Fibroblast of pulmonary artery (primary cell): ENCODE measurements at regions not wholly inside any gene's neighbourhood (a gene's known extent, or its start where the extent isn't known, plus 50 kb on each side); places are given as distances from the start of the nearest gene placed in this dataset.

ENCODE experiments used
- DNase-seq: peaks from one replicate; pipeline ENCODE4 v3.0.0-alpha.2; 2010; ENCODE audit warnings: low read depth
- H3K4me3 ChIP-seq: replicated peaks from 2 replicates; pipeline ENCODE4 v1.5.1; 2011; ENCODE audit warnings: low read depth, mild to moderate bottlenecking, control low read depth, low read length, moderate library complexity
- TF ChIP-seq, protein P1 (sequence below): IDR thresholded peaks from 2 replicates; pipeline ENCODE4 v1.5.1; 2011; ENCODE audit warnings: mild to moderate bottlenecking, control low read depth, low read length, inconsistent platforms; ENCODE audit errors: missing control alignments

DNA sequence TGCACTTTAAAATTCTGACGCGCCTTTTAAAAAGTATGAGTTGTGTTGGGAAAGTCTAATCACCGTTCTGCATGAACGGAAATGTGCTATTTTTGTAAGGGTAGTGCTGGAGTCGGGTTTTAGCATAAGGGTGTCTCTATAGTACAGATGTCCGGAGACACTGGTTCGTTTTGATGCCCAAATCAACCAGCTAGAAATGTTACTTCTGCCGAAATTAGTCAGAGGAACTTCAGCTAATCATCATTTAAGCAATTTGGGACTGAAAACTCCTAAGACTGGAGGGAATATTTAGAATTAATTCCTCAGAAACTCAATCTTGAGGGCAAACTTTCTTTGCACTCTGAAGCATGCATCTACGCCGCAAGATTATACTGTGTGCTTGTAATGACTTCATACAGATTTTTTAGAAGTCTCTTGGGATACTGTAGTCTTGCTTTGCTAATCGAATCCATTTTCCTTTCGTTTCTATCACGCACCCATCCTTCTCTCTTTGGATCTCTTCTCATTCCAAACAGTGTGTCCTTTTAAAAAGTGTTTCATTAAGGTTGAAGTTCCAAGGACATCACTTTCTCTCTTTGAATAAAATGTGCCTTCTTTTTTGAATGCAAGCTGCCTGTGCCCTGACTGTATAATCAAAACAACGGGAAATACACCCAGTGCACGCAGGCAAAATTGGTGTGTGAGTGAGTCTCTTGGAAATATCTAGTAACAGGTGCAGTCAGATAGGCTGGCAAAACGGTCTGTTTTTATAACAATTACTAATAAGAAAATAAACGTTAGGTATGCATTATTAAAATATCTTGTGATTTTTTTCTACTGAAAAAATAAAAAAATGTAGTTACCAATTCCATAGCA, 270.9 kb upstream of the TCF4 start:
- TF ChIP-seq, protein P1, sequence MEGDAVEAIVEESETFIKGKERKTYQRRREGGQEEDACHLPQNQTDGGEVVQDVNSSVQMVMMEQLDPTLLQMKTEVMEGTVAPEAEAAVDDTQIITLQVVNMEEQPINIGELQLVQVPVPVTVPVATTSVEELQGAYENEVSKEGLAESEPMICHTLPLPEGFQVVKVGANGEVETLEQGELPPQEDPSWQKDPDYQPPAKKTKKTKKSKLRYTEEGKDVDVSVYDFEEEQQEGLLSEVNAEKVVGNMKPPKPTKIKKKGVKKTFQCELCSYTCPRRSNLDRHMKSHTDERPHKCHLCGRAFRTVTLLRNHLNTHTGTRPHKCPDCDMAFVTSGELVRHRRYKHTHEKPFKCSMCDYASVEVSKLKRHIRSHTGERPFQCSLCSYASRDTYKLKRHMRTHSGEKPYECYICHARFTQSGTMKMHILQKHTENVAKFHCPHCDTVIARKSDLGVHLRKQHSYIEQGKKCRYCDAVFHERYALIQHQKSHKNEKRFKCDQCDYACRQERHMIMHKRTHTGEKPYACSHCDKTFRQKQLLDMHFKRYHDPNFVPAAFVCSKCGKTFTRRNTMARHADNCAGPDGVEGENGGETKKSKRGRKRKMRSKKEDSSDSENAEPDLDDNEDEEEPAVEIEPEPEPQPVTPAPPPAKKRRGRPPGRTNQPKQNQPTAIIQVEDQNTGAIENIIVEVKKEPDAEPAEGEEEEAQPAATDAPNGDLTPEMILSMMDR: no peak
- DNase-seq: no peak
- peak overlapping the region; percentile 2 for H3K4me3 ChIP-seq

DNA sequence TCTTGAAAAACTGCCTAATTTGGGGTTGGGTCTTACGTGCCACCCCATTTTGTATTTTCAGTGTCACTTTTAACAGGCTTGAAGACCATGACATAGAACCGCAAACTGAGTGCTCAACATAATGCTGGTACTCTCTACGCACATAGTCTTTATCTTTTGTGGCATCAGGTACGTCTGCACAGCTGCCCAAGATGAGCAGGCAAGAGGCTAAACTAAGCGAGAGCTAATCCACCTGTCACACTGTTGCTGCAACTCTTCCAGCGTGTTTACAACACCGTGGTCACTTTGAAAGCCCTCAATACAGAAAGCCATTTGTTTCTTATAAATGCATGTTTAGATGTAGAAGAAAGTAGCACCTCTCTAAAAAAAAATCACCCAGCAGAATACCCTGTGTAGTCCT, 270.0 kb upstream of the TCF4 start:
- TF ChIP-seq, protein P1: no peak
- no peak overlapping the region for H3K4me3 ChIP-seq
- DNase-seq: no peak

DNA sequence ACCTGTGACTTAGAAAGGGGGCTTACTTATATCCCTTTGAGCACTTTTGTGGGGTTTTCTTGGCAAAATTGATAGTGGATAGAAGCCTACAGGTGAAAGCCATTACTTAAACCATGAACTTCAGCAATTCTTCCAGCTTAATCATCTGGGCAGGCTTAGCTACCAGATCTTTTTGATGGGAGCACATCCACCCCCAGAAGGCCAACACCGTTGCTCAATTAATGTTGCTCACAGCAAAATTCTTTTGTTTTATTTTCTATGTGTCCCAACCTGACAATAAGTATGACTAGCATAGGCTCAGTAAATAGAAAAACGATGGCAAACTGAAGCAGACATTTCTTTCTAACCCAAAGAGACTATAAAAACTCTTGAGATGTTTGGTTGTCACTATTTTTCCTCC, 269.4 kb upstream of the TCF4 start:
- DNase-seq: no peak
- H3K4me3 ChIP-seq: no peak overlapping the region
- TF ChIP-seq, protein P1: no peak

DNA sequence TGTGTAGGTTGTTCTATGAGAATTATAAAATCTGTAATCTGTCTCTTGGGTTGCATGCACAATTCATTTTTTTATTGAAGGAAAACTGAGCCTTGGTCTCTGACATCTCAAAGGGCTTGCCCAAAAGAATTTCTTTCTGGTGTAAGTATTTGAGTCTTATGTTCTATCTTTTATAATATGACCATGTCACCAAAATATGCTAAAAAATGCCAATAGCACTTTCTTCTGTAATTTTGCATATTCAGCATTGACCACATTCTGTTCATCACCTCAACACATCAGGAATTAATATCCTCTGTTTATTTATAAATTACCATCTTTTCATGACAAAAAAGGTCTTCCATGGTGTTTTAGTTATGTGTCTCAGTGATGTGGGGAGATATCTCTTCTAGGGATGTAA, 268.7 kb upstream of the TCF4 start:
- DNase-seq: no peak
- TF ChIP-seq, protein P1: no peak

DNA sequence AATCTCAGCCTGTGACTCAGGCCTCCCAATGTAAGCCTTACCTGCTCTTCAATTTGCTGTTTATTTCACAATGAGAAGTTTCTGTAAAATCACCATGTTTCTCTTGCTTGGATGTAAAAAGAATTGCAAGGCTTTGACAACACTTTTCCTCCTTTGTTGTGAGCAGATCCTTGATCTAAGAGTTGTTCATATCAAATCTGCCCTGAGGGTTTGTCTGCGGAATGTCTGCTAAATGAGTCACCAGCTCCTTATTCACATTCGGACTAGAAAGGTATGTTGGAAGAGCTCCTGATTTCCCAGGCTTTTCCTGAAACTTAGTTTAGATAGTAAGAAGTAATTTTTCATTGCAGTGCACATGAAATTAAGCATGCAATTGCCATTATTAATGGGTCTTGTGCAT, 268.2 kb upstream of the TCF4 start:
- TF ChIP-seq, protein P1: no peak
- DNase-seq: peak; percentile 73
- no peak overlapping the region for H3K4me3 ChIP-seq

More for the DNA sequence above, 268.7 kb upstream of the TCF4 start:
- H3K4me3 ChIP-seq: no peak overlapping the region

DNA sequence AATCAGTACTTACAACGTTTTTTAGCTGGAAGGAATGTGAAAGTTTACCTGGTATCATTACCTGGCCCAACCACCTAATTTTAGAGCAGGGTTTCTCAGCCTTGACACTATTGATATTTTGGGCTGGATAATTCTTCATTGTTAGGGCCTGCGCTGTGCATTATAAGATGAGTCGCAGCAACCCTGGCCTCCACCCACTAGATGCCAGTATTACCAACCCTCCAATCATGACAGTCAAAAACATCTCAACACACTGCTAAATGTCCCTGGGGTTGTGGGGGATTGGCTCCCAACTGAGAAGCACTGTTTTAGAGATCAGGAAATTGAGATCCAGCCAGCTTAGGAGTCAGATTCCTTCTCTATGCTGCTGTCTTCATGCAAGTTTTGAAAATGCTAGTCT, 265.3 kb upstream of the TCF4 start:
- TF ChIP-seq, protein P1: no peak
- H3K4me3 ChIP-seq: no peak overlapping the region
- DNase-seq: no peak

DNA sequence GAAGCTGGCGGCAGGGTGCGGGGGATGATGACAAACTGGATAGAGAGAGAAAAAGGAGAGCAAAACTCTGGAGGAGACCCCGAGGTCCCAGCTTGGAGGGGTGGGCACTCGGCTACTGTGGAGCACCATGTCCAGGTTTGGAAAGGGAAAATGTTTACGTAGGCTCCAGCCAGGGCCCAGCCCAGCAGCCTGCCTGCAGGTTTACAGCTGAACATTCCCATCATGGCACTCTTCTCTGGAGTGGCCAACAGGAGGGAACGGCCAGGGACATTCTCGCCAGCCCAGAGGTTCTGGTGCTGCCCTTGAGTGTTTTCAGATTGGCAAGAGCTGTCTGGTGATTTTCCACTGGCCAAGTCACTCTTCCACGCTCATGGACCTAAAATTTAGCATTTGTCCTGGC, 262.9 kb upstream of the TCF4 start:
- TF ChIP-seq, protein P1: no peak
- DNase-seq: no peak
- H3K4me3 ChIP-seq: no peak overlapping the region
